ENCODE measurements at regions not wholly inside any gene's neighbourhood (a gene's known extent, or its start where the extent isn't known, plus 50 kb on each side); places are given as distances from the start of the nearest gene placed in this dataset.
"Not testable (repeated sequence)": the region's sequence is repeated elsewhere in the genome, so short reads cannot be mapped to it uniquely, and the experiment has no call there.

DNA sequence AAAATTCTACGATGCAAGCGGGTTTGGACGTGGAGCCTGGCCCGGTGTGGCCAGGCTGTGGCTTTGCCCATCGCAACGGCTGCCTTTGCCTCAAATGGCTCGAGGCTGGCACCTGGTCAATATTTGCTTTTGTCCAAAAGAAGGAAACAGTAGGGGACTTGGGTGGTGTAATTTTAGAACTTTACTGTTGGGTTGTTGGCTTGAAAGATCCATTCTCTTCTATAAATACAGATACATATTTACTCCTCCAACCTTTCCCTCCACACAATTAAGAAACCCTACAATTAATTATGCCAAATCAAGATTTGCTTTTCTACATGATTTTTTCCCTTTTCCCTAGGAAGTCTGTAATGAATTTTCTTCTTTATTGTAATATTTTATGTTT lies 249.0 kb upstream of the PLGLB2 start:
- TF ChIP-seq POLR2AphosphoS5, POLR2A (IDR thresholded peaks at IDR 0.05): not testable (repeated sequence)
- TF ChIP-seq, protein P1, sequence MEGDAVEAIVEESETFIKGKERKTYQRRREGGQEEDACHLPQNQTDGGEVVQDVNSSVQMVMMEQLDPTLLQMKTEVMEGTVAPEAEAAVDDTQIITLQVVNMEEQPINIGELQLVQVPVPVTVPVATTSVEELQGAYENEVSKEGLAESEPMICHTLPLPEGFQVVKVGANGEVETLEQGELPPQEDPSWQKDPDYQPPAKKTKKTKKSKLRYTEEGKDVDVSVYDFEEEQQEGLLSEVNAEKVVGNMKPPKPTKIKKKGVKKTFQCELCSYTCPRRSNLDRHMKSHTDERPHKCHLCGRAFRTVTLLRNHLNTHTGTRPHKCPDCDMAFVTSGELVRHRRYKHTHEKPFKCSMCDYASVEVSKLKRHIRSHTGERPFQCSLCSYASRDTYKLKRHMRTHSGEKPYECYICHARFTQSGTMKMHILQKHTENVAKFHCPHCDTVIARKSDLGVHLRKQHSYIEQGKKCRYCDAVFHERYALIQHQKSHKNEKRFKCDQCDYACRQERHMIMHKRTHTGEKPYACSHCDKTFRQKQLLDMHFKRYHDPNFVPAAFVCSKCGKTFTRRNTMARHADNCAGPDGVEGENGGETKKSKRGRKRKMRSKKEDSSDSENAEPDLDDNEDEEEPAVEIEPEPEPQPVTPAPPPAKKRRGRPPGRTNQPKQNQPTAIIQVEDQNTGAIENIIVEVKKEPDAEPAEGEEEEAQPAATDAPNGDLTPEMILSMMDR (IDR thresholded peaks at IDR 0.05): not testable (repeated sequence)
